ENCODE measurements at regions not wholly inside any gene's neighbourhood (a gene's known extent, or its start where the extent isn't known, plus 50 kb on each side); places are given as distances from the start of the nearest gene placed in this dataset.

DNA sequence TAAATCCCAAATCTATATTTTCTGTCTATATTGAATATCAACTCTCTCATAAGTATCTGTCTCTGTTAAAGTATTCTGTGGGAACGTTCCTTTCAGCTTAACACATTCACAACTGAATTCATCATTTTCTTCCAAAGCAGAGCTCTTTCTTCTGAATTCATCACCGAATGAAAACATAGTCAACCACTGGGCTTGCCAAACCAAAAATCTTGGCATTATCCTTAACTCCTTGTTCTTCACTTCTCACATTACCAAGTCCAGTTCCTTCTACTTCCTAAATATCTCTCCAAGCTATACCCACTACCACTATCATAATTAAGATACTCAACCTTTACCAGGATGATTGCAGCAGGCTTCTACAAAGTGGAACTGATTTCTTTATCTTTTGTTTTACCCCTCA, 559.8 kb downstream of the MAT2B start:
- no peak for TF ChIP-seq EZH2 (IDR thresholded peaks at IDR 0.05; ENCODE audit: borderline replicate concordance, low read length)
- TF ChIP-seq, protein P1, sequence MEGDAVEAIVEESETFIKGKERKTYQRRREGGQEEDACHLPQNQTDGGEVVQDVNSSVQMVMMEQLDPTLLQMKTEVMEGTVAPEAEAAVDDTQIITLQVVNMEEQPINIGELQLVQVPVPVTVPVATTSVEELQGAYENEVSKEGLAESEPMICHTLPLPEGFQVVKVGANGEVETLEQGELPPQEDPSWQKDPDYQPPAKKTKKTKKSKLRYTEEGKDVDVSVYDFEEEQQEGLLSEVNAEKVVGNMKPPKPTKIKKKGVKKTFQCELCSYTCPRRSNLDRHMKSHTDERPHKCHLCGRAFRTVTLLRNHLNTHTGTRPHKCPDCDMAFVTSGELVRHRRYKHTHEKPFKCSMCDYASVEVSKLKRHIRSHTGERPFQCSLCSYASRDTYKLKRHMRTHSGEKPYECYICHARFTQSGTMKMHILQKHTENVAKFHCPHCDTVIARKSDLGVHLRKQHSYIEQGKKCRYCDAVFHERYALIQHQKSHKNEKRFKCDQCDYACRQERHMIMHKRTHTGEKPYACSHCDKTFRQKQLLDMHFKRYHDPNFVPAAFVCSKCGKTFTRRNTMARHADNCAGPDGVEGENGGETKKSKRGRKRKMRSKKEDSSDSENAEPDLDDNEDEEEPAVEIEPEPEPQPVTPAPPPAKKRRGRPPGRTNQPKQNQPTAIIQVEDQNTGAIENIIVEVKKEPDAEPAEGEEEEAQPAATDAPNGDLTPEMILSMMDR (IDR thresholded peaks at IDR 0.05; ENCODE audit: low read length): no peak
